HG03520 (cell line): ENCODE measurements at regions not wholly inside any gene's neighbourhood (a gene's known extent, or its start where the extent isn't known, plus 50 kb on each side); places are given as distances from the start of the nearest gene placed in this dataset.

Source experiments
- ATAC-seq: cut with Tn5 transposase; IDR thresholded peaks from one replicate; pipeline ENCODE4 v1.9.1; 2021; ENCODE audit warnings: mild to moderate bottlenecking, moderate library complexity; ENCODE audit not compliant: unreplicated experiment

DNA sequence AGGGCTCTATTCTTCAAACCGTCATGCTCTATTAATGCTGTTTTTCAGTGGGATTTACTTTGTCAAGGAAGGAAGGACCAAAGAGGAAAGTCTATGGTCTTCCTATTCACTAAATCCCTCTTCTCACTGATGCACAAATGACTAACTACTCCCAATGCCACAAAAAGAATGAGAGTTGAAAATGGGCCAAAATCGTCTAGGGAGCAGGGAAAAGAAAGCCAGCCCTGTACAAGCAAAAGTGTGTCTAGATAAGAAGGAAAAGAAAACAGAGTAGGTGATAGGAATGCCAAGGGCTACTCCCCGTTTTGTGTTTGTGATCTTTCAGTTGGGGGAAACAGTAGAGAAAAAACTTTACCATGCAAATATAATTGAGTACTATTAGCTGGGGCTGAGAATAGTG lies 97.2 kb upstream of the TMCO5A start:
- ATAC-seq, result no peak

DNA sequence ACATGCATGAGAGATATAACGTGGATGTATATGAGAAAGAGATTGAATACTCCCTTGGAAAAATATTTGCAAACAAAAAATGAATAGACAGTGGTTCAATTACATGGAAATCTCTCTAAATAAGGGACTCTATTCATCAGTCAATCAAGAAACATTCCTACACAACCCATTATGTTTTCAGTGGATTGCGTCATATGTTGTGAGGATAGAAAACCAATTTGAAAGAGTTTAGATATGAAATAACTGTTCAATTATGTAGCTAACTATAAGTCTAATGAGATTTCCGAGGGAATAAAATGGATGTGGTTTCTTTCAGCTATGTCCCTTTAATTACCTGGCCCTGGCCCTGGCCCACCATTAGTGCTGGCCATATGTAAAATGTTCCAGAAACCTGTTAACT lies 86.7 kb upstream of the TMCO5A start:
- ATAC-seq, result no peak

DNA sequence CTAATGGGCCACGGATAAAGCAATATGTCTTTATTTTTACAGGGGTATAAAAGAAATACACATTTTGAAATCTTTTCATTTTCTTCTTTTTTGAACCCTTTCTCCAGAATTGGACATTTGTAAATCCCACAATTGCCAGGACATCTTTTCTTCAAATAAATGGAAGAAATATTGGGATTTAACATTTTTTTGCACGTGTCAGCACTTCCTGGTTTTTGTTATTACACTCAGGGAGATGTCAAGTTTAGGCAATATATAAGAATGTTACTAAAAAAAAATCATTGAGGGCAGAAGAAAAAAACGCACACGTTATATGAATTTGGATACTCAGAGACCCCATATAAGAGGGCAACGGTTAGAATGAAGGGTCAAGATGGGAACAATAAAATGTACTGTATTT lies 78.3 kb upstream of the TMCO5A start:
- no peak for ATAC-seq

DNA sequence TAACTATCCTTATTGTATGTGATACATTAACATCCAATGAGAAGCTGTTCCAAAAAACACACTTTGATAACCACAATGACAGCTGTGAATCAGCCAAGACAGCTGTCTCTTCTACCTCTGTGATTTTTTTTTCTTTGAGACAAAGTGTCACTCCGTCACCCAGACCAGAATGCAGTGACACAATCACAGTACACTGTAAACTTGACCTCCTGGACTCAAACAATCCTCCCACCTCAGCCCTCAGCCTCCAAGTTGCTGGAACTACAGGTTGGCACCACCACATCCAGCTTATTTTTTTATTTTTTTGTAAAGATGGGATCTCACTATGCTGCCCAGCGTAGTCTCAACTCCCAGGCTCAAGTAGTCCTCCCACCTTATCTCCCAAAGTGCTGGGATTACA lies 73.5 kb upstream of the TMCO5A start:
- no peak for ATAC-seq

DNA sequence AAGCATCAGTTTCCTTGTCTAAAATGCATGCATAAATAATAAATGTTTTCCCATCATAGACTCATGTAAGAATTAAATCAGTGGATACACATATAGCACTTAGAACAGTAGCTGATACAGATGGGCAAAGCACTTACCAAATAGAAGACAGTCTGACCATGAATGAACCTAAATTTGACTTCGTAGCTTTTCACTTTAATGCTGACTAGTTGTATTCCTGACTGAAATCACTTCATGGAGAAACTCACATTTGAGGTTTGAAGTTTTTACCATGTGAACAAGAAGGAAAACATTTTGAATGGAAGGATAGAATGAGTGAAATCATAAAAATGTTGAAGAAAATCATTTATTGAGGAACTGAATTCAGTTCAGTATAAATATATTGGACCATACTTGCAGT lies 68.8 kb upstream of the TMCO5A start:
- no peak for ATAC-seq

DNA sequence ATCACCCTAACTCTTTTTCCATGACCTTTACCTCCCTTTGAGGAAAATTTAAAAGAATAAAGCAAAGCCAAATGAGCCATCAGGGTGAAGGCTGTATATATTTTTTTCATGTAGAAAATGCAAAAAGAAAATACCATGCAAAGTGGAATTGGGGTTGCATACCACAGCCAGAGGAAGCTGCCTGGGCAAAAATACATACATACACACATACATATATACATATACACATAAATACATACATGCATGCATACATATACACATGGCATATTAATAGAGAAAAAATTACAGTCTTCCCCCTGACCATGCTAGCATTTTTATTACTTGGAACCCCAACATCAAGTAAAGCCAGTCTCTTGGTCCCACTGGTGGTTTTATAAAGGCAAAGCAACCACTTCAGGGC lies 63.7 kb upstream of the TMCO5A start:
- ATAC-seq, result no peak

DNA sequence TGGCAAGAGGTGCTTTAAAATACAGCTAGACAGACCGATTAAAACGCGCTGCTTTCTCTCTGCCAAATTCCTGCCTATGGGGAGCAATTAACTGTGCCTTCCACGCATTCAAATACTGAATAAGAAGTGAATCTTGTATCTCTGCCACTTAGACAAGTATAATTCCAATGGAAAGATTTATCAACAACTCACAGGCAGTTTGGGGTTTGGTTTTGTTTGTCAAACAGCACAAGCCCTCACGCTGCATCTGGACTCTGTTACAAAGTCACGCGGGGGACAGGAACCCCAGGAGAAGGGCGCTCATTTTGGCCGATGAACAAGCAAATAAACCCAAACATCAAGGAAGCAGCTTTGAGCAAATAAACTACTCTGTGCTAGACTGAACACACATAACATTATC lies 61.8 kb upstream of the TMCO5A start:
- ATAC-seq, result no peak

DNA sequence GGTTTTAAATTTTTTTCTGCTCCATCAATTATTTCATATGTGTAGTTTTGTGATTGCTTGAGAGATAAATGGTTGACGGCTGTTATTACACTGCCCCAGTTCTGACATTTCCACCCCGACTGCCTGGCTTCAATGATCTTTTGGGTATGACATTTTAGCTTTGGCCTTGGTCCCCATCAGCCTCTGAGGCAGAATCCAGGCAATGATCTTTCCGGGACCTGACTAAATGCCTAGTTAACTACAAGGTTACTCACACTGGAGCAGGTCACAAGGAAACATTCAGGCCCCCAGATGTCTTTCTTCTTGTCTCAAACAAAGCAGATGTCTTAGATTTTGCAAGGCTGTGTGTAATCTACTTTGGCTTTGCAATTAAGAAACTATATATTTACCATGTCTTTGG lies 61.1 kb upstream of the TMCO5A start:
- no peak for ATAC-seq

DNA sequence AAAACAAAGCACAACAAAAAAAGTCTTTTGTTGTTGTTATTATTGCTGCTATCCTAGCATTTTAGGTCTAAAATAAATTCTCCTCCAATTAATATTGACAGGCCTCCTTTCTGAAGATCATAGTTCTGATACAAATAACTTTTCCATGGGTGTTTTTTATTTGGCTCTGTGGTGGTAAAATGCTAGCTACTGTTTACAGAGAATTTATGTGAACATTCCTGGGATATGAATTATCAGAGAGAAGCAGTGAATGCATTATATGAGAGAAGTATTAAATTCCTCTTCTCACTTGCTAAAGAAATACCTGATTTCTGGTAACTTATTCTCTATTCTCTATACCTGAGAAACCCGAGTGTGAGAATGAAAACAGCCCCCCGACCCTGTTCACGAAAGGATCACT lies 57.5 kb upstream of the TMCO5A start:
- no peak for ATAC-seq

DNA sequence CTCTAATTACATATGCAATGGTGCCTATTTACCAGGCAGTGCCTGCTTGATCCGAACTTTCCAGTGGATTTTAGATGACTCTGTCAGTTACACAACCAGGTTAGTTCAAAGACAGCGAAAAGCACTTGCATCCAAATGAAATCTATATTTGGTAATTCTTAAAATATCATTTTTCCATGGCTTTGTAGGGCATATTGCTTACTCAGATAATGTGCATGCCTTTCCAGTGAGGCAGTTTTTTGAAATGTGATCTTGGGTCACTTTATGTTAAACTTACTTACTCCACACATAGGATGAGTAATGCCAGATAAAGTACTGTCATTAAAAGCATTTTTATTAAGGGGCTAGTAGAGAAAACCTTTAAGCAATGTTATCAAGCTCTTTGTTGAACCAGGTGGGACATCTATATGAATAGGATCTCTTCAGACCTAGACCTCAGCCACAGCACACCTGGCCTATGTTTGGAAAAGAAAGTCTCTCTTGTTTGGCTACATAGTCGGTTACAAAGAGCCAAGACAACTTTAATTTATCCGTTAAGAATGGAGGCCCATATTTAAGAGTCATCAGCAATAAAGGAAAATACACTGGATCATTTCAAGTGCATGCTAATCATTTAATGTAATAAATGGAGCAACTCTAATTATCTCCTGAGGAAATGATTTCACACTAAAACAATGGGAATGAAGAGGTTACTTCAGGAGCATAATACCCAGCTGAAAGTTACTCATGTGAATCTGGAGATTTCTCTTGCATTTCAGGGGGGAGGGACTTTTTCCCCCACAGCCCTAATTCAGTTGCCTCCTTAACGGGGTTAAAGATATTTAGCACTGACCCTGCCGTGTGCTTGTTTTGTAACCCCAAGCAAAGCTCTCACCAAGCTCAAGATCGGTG lies 56.3 kb upstream of the TMCO5A start:
- ATAC-seq, result no peak

DNA sequence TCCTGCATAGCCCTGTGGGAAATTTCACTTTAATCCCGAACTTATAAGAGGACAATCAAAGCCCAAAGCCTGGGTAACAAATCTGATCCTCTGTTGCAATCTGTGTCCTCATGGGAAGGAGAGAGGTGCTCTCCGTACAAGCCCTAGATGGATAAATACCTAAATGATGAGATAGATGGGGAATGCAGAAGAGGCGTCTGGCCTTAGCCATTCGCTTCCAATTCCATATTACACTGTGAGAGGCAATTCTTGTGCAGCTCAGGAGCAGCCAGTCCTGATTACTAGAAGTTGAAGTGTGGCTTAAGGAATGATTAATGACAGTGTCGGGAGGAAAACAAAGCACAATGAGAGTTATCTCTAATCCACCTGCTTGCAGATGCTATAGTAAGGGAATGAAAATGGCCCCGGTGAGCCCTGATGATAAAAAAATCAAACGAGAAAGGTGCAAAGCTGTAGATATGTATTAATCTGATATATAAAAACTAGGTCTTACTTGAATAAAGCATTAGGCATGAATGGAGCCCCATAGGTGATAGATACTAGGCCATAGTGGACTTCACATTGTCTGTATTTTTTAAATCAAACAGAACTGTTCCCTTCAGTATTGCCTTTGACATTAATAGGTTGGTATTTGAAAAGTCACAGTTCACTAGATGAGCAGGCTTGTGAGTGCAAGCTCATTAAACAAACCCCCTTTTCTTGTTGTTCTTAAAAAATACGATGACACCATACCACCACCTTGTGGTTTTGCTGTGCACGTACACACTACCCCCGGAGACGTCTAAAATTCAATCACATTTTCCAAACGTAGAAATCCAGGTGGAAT lies 54.2 kb upstream of the TMCO5A start:
- no peak for ATAC-seq

DNA sequence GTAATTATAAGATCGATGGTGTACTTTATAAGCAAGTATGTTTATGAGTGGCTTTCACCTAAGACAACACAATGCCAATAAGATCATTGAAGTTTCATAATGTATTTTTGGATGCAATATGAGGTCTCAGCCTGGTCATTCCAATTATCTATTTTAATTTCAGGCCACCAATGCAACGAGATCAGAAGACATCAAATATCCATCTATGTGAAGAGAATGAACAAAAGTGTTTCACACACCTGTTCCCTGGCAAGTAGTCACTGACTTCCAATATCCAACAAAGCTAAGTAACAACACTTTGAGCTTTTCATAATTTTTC lies 53.6 kb upstream of the TMCO5A start:
- no peak for ATAC-seq

DNA sequence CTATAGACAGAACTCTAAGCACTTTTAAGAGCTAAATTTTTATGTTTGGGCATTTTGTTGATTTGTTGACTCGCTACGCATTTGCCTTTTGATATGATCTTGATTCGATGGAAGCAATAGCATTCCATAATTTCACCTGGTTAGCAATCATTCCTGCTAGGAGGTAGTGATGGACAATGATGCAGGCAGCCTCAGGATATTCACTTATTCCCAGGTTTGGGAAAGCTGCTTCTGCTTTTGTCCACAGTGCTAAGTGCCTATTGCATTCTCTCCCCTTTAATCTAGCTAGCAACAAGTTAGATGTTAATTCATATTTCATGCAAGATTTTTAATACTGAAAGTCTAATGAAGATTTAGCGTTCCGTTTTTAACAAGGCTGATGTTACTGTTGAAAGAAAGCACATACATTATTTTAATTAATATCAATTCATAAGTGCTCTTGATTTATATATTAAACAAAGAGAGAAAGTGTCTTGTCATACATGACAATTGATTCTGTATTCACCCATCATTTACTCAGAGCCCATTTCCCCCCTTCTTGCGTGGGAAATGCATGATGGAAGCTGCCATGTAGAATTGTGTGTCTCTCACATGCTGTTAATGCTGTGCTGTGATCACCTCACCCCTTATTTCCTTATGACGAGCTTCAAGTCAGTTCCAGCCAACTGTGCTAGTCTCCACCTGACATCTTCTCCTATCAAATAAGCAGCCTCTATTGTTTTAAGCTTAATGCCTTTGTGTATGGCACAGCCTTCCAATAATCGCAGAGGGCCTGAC lies 53.0 kb upstream of the TMCO5A start:
- ATAC-seq, result no peak

DNA sequence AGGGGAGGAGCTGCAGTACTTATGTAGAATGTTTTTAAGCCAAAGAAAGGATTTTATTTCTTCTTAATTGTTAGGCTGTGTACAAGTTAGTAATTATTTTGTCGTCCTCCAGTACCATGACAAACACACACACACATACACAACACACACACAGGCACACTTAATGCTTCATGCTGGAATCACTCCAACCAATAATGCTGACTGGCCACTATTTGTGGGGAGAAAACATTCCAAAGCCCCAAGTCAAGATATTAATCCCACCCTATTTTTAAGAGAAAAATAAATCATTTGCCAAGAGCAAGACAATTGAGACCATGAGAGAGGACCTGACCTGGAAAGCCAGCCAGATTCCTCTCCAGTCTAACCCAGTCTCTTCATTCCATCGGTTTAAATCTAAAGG lies 51.8 kb upstream of the TMCO5A start:
- ATAC-seq, result no peak
